ENCODE measurements at regions not wholly inside any gene's neighbourhood (a gene's known extent, or its start where the extent isn't known, plus 50 kb on each side); places are given as distances from the start of the nearest gene placed in this dataset.
"Not testable (repeated sequence)": the region's sequence is repeated elsewhere in the genome, so short reads cannot be mapped to it uniquely, and the experiment has no call there.

GRCh38 chr6:84929212-84929611 is 164.8 kb upstream of the TBX18 start:
- no peak for DNase-seq (ENCODE audit: low read depth in 2 of 2)

GRCh38 chr6:84927551-84927950 is 163.2 kb upstream of the TBX18 start:
- DNase-seq (ENCODE audit: low read depth in 2 of 2): no peak

GRCh38 chr6:84926189-84927155 is 162.1 kb upstream of the TBX18 start:
- no peak for DNase-seq (ENCODE audit: low read depth in 2 of 2)

GRCh38 chr6:84921891-84922290 is 157.5 kb upstream of the TBX18 start:
- DNase-seq (ENCODE audit: low read depth in 2 of 2): no peak

GRCh38 chr6:84920021-84920420 is 155.6 kb upstream of the TBX18 start:
- no peak for DNase-seq (ENCODE audit: low read depth in 2 of 2)

GRCh38 chr6:84916704-84917103 is 152.3 kb upstream of the TBX18 start:
- no peak for DNase-seq (ENCODE audit: low read depth in 2 of 2)

GRCh38 chr6:84912472-84913322 is 148.3 kb upstream of the TBX18 start:
- no peak for DNase-seq (ENCODE audit: low read depth in 2 of 2)

GRCh38 chr6:84910906-84911607 is 146.7 kb upstream of the TBX18 start:
- DNase-seq (ENCODE audit: low read depth in 2 of 2): no peak

GRCh38 chr6:84908304-84908904 is 144.0 kb upstream of the TBX18 start:
- DNase-seq (ENCODE audit: low read depth in 2 of 2): no peak

GRCh38 chr6:84906514-84906913 is 142.1 kb upstream of the TBX18 start:
- DNase-seq (ENCODE audit: low read depth in 2 of 2): no peak

- no peak for DNase-seq (ENCODE audit: low read depth in 2 of 2)
Measured at GRCh38 chr6:84905823-84906222, 141.4 kb upstream of the TBX18 start.

GRCh38 chr6:84902354-84902928 is 138.0 kb upstream of the TBX18 start:
- DNase-seq (ENCODE audit: low read depth in 2 of 2): no peak

- DNase-seq (ENCODE audit: low read depth in 2 of 2): no peak
Measured at GRCh38 chr6:84897988-84898594, 133.7 kb upstream of the TBX18 start.

- DNase-seq (ENCODE audit: low read depth in 2 of 2): no peak
Measured at GRCh38 chr6:84897011-84897410, 132.6 kb upstream of the TBX18 start.

GRCh38 chr6:84892671-84893070 is 128.3 kb upstream of the TBX18 start:
- DNase-seq (ENCODE audit: low read depth in 2 of 2): no peak

- DNase-seq (ENCODE audit: low read depth in 2 of 2): no peak
Measured at GRCh38 chr6:84882768-84883766, 118.7 kb upstream of the TBX18 start.

- not testable (repeated sequence) for DNase-seq (ENCODE audit: low read depth in 2 of 2)
Measured at GRCh38 chr6:84879385-84879784, 115.0 kb upstream of the TBX18 start.

GRCh38 chr6:84877515-84878210 is 113.3 kb upstream of the TBX18 start:
- DNase-seq (ENCODE audit: low read depth in 2 of 2): no peak

All from stimulated activated CD4-positive, alpha-beta T cell treated with anti-CD3 and anti-CD28 coated beads, Interleukin-1b, Interleukin-23, amount 100 ng/mL, for 4 hours (primary cell).